HepG2 (cell line): ENCODE measurements at regions not wholly inside any gene's neighbourhood (a gene's known extent, or its start where the extent isn't known, plus 50 kb on each side); places are given as distances from the start of the nearest gene placed in this dataset.

Experiments used
- ATAC-seq: fragments of 200-7000 bp; cut with Tn5 transposase; 3 replicates; pipeline ENCODE4 v1.9.1; 2020; ENCODE audit warnings: mild to moderate bottlenecking, moderate library complexity
- BruUV-seq: library from RNA; stranded (reverse); fragments of 400-500 nt; replicated peaks from 2 replicates; lab custom pipeline; 2021; lab: Mats Ljungman, UMichigan
- CTCF ChIA-PET: fragments of 300-600 bp; formaldehyde crosslinking; extraction: SDS; loops from one replicate; lab custom pipeline; 2021; ENCODE audit warnings: low total read pairs, inconsistent platforms, low intra/inter-chr PET ratio; lab: Yijun Ruan, JAX
- POLR2A ChIA-PET: fragments of 350-600 bp; sonication (Branson Sonifier 250); formaldehyde crosslinking; loops from one replicate; lab custom pipeline; 2020; ENCODE audit warnings: antibody characterized with exemption, inconsistent platforms; lab: Yijun Ruan, JAX
- DNase-seq: peaks from one replicate; pipeline ENCODE4 v3.0.0-alpha.2; 2015; ENCODE audit warnings: low spot score
- FAIRE-seq: peaks from 3 replicates; lab custom pipeline; 2011; peaks lifted over from hg19 to GRCh38; lab: Jason Lieb, UNC
- H2AFZ ChIP-seq: one replicate; pipeline ENCODE4 v1.6.1; 2011; ENCODE audit warnings: low read length, inconsistent platforms
- H3K27ac ChIP-seq: fragments of 300-600 bp; 3 replicates; pipeline ENCODE4 v1.8.0; 2011; ENCODE audit warnings: mixed run types, mild to moderate bottlenecking, mixed read lengths, low read length, inconsistent platforms; ENCODE audit not compliant: insufficient read depth; ENCODE audit errors: extremely low read length
- H3K27me3 ChIP-seq, 2 experiments: fragments of 200-600 bp in 1 of 2; 2 replicates in 1 of 2; 3 replicates in 1 of 2; pipeline versions ENCODE4 v1.6.0 to v1.8.0; 2011; ENCODE audit warnings: low read length in 2 of 2, mild to moderate bottlenecking in 2 of 2, moderate library complexity in 2 of 2, inconsistent platforms in 1 of 2; ENCODE audit not compliant: insufficient read depth in 2 of 2, control insufficient read depth in 1 of 2
- H3K36me3 ChIP-seq, 2 experiments: fragments of 200-600 bp in 1 of 2; replicated peaks in 1 of 2; 2 replicates in 1 of 2; 3 replicates in 1 of 2; pipeline versions ENCODE4 v1.5.1 to v1.8.0; 2011; ENCODE audit warnings: low read length in 2 of 2, inconsistent platforms in 1 of 2; ENCODE audit not compliant: insufficient read depth in 2 of 2, control insufficient read depth in 1 of 2
- H3K4me1 ChIP-seq: 2 replicates; pipeline ENCODE4 v1.5.1; 2012; ENCODE audit warnings: low read length, inconsistent platforms; ENCODE audit not compliant: insufficient read depth
- H3K4me2 ChIP-seq: 2 replicates; pipeline ENCODE4 v1.6.0; 2011; ENCODE audit warnings: low read depth, low read length, inconsistent platforms
- H3K4me3 ChIP-seq, 3 experiments: fragments of 200-600 bp in 1 of 3; sonication (generic), shearing (Covaris generic) in 1 of 3; replicated peaks in 1 of 3; 2 replicates each; pipeline ENCODE4 v1.5.1; 2011 to 2016; ENCODE audit warnings: low read length in 3 of 3, inconsistent platforms in 2 of 3, low read depth in 2 of 3, mild to moderate bottlenecking in 2 of 3, control low read depth in 1 of 3, mixed read lengths in 1 of 3; ENCODE audit not compliant: insufficient read depth in 1 of 3
- H3K79me2 ChIP-seq: one replicate; pipeline ENCODE4 v1.6.1; 2011; ENCODE audit warnings: low read length, inconsistent platforms; ENCODE audit not compliant: insufficient read depth
- H3K9ac ChIP-seq: 2 replicates; pipeline ENCODE4 v1.6.0; 2011; ENCODE audit warnings: mild to moderate bottlenecking, low read depth, low read length, inconsistent platforms; ENCODE audit not compliant: insufficient read depth
- H3K9me3 ChIP-seq: 2 replicates; pipeline ENCODE4 v1.5.1; 2012; ENCODE audit warnings: mild to moderate bottlenecking, low read length
- H4K20me1 ChIP-seq: 2 replicates; pipeline ENCODE4 v1.6.0; 2011; ENCODE audit warnings: inconsistent platforms, mild to moderate bottlenecking, low read length, moderate library complexity; ENCODE audit not compliant: insufficient read depth
- AGO2 ChIP-seq: fragments of 200-400 bp; formaldehyde crosslinking; optimal IDR thresholded peaks from 2 replicates; pipeline ENCODE3; 2017; ENCODE audit warnings: mild to moderate bottlenecking, low read depth, low read length, moderate library complexity
- GFI1 ChIP-seq: sonication (generic); formaldehyde crosslinking; IDR thresholded peaks from 2 replicates; pipeline ENCODE4 v1.5.0; 2020; ENCODE audit warnings: missing genetic modification reagents, mild to moderate bottlenecking, borderline replicate concordance
- HNF4G ChIP-seq, 2 experiments: sonication (generic) in 1 of 2; formaldehyde crosslinking in 1 of 2; IDR thresholded peaks; 2 replicates each; pipeline versions ENCODE4 v1.4.0 to v1.6.1; 2011 to 2020; ENCODE audit warnings: borderline replicate concordance in 2 of 2, low read depth in 2 of 2, mild to moderate bottlenecking in 2 of 2, low read length in 1 of 2, missing genetic modification reagents in 1 of 2, moderate library complexity in 1 of 2
- HOXA3 ChIP-seq: sonication (generic); formaldehyde crosslinking; IDR thresholded peaks from 2 replicates; pipeline ENCODE4 v1.5.0; 2020; ENCODE audit warnings: missing genetic modification reagents
- KAT8 ChIP-seq: IDR thresholded peaks from 2 replicates; pipeline ENCODE4 v1.6.1; 2016; ENCODE audit warnings: missing genetic modification reagents, missing compliant biosample characterization
- MEIS2 ChIP-seq: sonication (generic); formaldehyde crosslinking; IDR thresholded peaks from 2 replicates; pipeline ENCODE4 v1.9.0; 2021; ENCODE audit warnings: mild to moderate bottlenecking, missing genetic modification reagents
- MTA1 ChIP-seq: sonication (generic); formaldehyde crosslinking; IDR thresholded peaks from 2 replicates; pipeline ENCODE4 v1.4.0; 2020; ENCODE audit warnings: missing genetic modification reagents, mild to moderate bottlenecking, borderline replicate concordance
- RCOR2 ChIP-seq: IDR thresholded peaks from 2 replicates; pipeline ENCODE4 v1.6.1; 2016; ENCODE audit warnings: missing biosample characterization, missing genetic modification reagents
- SALL2 ChIP-seq: sonication (generic); formaldehyde crosslinking; IDR thresholded peaks from 2 replicates; pipeline ENCODE4 v1.8.1; 2023; ENCODE audit warnings: mild to moderate bottlenecking, missing genetic modification reagents, inconsistent platforms
- SMAD3 ChIP-seq: sonication (generic); formaldehyde crosslinking; IDR thresholded peaks from 2 replicates; pipeline ENCODE4 v1.4.0; 2020; ENCODE audit warnings: missing genetic modification reagents
- ZNF704 ChIP-seq: sonication (generic); formaldehyde crosslinking; IDR thresholded peaks from 2 replicates; pipeline ENCODE4 v1.8.1; 2023; ENCODE audit warnings: mild to moderate bottlenecking, inconsistent platforms, moderate library complexity, missing genetic modification reagents, borderline replicate concordance
- WGBS: methylation state at CpG from one replicate; pipeline ENCODE4 v1.1.6; 2017; ENCODE audit warnings: low lambda C conversion rate; 5-methylcytosine and 5-hydroxymethylcytosine counted together
- in situ Hi-C: cut with HindIII; loops from 2 replicates; pipeline ENCODE4 v1.10.0; 2017; ENCODE audit warnings: low pct_unique_long_range_greater_than_20kb; ENCODE audit not compliant: extremely low pct_ligation_motif_present
- intact Hi-C: fragments of 100-400 bp; cut with micrococcal nuclease; formaldehyde crosslinking; loops from one replicate; pipeline ENCODE4 v1.10.0; 2022; ENCODE audit not compliant: unreplicated experiment
- TF ChIP-seq, protein P1 (sequence below): sonication (generic); formaldehyde crosslinking; IDR thresholded peaks from 2 replicates; pipeline ENCODE4 v1.4.0; 2020; ENCODE audit warnings: missing genetic modification reagents, borderline replicate concordance
- TF ChIP-seq, protein P2 (sequence below), 2 experiments: sonication (generic) in 1 of 2; formaldehyde crosslinking in 1 of 2; IDR thresholded peaks; 2 replicates each; pipeline versions ENCODE4 v1.4.0 to v1.6.1; 2016 to 2020; ENCODE audit warnings: borderline replicate concordance in 1 of 2, low read depth in 1 of 2, mild to moderate bottlenecking in 1 of 2, missing genetic modification reagents in 1 of 2

- Histone ChIP-seq H3K4me1 (peaks cover 18% of the 10 kb centered on the region), H3K4me2 (no peak overlapping the region), H3K27ac (no peak overlapping the region), H3K27me3 (no peaks in the 10 kb centered on the region), H3K9ac (no peak overlapping the region), H3K4me3 (no peak overlapping the region), H3K9me3 (peaks cover 5% of the 10 kb centered on the region), H3K36me3 (peaks cover 0 to 7% of the 10 kb centered on the region in 2 experiments; a peak in 2 of 5 replicates), H2AFZ (no peak overlapping the region), H3K79me2 (no peaks in the 10 kb centered on the region), H4K20me1 (no peaks in the 10 kb centered on the region)
- ATAC-seq (no peak), FAIRE-seq (no peak), DNase-seq (no peak)
- in situ Hi-C loops (no loop called here), intact Hi-C loops (no loop called here)
- WGBS = 95% methylated on average over 9 of the region's 9 CpGs
- ChIA-PET POLR2A (no interaction called here), CTCF (no interaction called here)
- no TSS peak for BruUV-seq
- TF ChIP-seq HNF4G (IDR thresholded peaks at IDR 0.05; ENCODE audit: borderline replicate concordance, low read depth, low read length) (no peak), HNF4G (CRISPR knock-in tag; IDR thresholded peaks at IDR 0.05; ENCODE audit: borderline replicate concordance, low read depth) (no peak), ZNF704 (CRISPR knock-in tag) (no peak), RCOR2 (CRISPR knock-in tag) (no peak), MEIS2 (CRISPR knock-in tag) (no peak), SMAD3 (CRISPR knock-in tag) (no peak), SALL2 (CRISPR knock-in tag) (no peak), AGO2 (no peak), KAT8 (no peak), GFI1 (CRISPR knock-in tag) (no peak), HOXA3 (CRISPR knock-in tag) (no peak), MTA1 (CRISPR knock-in tag) (no peak)
- TF ChIP-seq, protein P1, sequence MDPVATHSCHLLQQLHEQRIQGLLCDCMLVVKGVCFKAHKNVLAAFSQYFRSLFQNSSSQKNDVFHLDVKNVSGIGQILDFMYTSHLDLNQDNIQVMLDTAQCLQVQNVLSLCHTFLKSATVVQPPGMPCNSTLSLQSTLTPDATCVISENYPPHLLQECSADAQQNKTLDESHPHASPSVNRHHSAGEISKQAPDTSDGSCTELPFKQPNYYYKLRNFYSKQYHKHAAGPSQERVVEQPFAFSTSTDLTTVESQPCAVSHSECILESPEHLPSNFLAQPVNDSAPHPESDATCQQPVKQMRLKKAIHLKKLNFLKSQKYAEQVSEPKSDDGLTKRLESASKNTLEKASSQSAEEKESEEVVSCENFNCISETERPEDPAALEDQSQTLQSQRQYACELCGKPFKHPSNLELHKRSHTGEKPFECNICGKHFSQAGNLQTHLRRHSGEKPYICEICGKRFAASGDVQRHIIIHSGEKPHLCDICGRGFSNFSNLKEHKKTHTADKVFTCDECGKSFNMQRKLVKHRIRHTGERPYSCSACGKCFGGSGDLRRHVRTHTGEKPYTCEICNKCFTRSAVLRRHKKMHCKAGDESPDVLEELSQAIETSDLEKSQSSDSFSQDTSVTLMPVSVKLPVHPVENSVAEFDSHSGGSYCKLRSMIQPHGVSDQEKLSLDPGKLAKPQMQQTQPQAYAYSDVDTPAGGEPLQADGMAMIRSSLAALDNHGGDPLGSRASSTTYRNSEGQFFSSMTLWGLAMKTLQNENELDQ (CRISPR knock-in tag) = no peak
- TF ChIP-seq, protein P2, sequence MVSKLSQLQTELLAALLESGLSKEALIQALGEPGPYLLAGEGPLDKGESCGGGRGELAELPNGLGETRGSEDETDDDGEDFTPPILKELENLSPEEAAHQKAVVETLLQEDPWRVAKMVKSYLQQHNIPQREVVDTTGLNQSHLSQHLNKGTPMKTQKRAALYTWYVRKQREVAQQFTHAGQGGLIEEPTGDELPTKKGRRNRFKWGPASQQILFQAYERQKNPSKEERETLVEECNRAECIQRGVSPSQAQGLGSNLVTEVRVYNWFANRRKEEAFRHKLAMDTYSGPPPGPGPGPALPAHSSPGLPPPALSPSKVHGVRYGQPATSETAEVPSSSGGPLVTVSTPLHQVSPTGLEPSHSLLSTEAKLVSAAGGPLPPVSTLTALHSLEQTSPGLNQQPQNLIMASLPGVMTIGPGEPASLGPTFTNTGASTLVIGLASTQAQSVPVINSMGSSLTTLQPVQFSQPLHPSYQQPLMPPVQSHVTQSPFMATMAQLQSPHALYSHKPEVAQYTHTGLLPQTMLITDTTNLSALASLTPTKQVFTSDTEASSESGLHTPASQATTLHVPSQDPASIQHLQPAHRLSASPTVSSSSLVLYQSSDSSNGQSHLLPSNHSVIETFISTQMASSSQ (IDR thresholded peaks at IDR 0.05; ENCODE audit: low read depth) = no peak
- TF ChIP-seq, protein P2 (CRISPR knock-in tag; IDR thresholded peaks at IDR 0.05; ENCODE audit: borderline replicate concordance) = no peak
These were observed 50.3 kb upstream of the HGFAC start for GRCh38 chr4:3391422-3391821.
